ENCODE measurements at regions not wholly inside any gene's neighbourhood (a gene's known extent, or its start where the extent isn't known, plus 50 kb on each side); places are given as distances from the start of the nearest gene placed in this dataset.
A peak's percentile ranks its signal among the peaks of the same experiment; 100 is the strongest.
"Not testable (repeated sequence)": the region's sequence is repeated elsewhere in the genome, so short reads cannot be mapped to it uniquely, and the experiment has no call there.

- not testable (repeated sequence) for DNase-seq (ENCODE audit: low read depth in 2 of 2)
These were observed 87.4 kb upstream of the TGIF2LY start for GRCh38 chrY:3491423-3491822.

- DNase-seq (ENCODE audit: low read depth in 2 of 2) = not testable (repeated sequence)
These were observed 84.3 kb upstream of the TGIF2LY start for GRCh38 chrY:3494539-3494938.

GRCh38 chrY:3527040-3527439 is 51.8 kb upstream of the TGIF2LY start:
- DNase-seq (ENCODE audit: low read depth in 2 of 2) = peak in 1 of 2 donors; percentile 4
